ENCODE measurements at regions not wholly inside any gene's neighbourhood (a gene's known extent, or its start where the extent isn't known, plus 50 kb on each side); places are given as distances from the start of the nearest gene placed in this dataset.

- no peak for DNase-seq (ENCODE audit: low spot score)
- Histone ChIP-seq H3K4me2 (no peak overlapping the region), H3K36me3 (replicated peaks; ENCODE audit: insufficient read depth, low read depth) (no peaks in the 10 kb centered on the region), H3K27me3 (no peaks in the 10 kb centered on the region), H3K27ac (no peak overlapping the region), H2AFZ (no peak overlapping the region), H3K79me2 (no peaks in the 10 kb centered on the region), H3K4me3 (no peak overlapping the region), H3K9me2 (replicated peaks; ENCODE audit: insufficient read depth) (no peaks in the 10 kb centered on the region), H3K4me1 (ENCODE audit: insufficient read depth) (peaks cover 17% of the 10 kb centered on the region), H3K9me3 (ENCODE audit: low read depth) (no peaks in the 10 kb centered on the region), H4K20me1 (ENCODE audit: insufficient read depth, poor library complexity, severe bottlenecking) (no peaks in the 10 kb centered on the region)
- 72% methylated on average over 9 of the region's 9 CpGs for WGBS (ENCODE audit: low lambda C conversion rate, missing lambda C conversion rate)
- no peak for TF ChIP-seq CTCF (IDR thresholded peaks at IDR 0.05; ENCODE audit: poor library complexity)
- no peak for TF ChIP-seq EZH2phosphoT487 (IDR thresholded peaks at IDR 0.05; ENCODE audit: low read depth, severe bottlenecking, unreplicated experiment)
- no peak for TF ChIP-seq EZH2 (IDR thresholded peaks at IDR 0.05; ENCODE audit: borderline replicate concordance)
Observed at GRCh38 chr2:236684504-236685256, 115.1 kb downstream of the ACKR3 start.

- peaks cover 12% of the 10 kb centered on the region for H3K4me1 ChIP-seq (ENCODE audit: insufficient read depth)
- H3K9me2 ChIP-seq (replicated peaks; ENCODE audit: insufficient read depth) = no peaks in the 10 kb centered on the region
- no peak overlapping the region for H2AFZ ChIP-seq
- DNase-seq (ENCODE audit: low spot score) = no peak
- no peaks in the 10 kb centered on the region for H3K9me3 ChIP-seq (ENCODE audit: low read depth)
- 96% methylated on average over 1 of the region's 1 CpG for WGBS (ENCODE audit: low lambda C conversion rate, missing lambda C conversion rate)
- no peak overlapping the region for H3K4me3 ChIP-seq
- H3K79me2 ChIP-seq = no peaks in the 10 kb centered on the region
- TF ChIP-seq EZH2 (IDR thresholded peaks at IDR 0.05; ENCODE audit: borderline replicate concordance) (no peak), CTCF (IDR thresholded peaks at IDR 0.05; ENCODE audit: poor library complexity) (no peak), EZH2phosphoT487 (IDR thresholded peaks at IDR 0.05; ENCODE audit: low read depth, severe bottlenecking, unreplicated experiment) (no peak)
- no peaks in the 10 kb centered on the region for H3K36me3 ChIP-seq (replicated peaks; ENCODE audit: insufficient read depth, low read depth)
- no peak overlapping the region for H3K4me2 ChIP-seq
- no peaks in the 10 kb centered on the region for H4K20me1 ChIP-seq (ENCODE audit: insufficient read depth, poor library complexity, severe bottlenecking)
- H3K27me3 ChIP-seq = no peaks in the 10 kb centered on the region
- no peak overlapping the region for H3K27ac ChIP-seq
Observed at GRCh38 chr2:236685361-236685760, 115.7 kb downstream of the ACKR3 start.

- peaks cover 7% of the 10 kb centered on the region for H3K4me1 ChIP-seq (ENCODE audit: insufficient read depth)
- no peak overlapping the region for H3K27ac ChIP-seq
- no peaks in the 10 kb centered on the region for H3K9me2 ChIP-seq (replicated peaks; ENCODE audit: insufficient read depth)
- no peaks in the 10 kb centered on the region for H3K9me3 ChIP-seq (ENCODE audit: low read depth)
- no peak overlapping the region for H3K4me2 ChIP-seq
- H3K36me3 ChIP-seq (replicated peaks; ENCODE audit: insufficient read depth, low read depth) = no peaks in the 10 kb centered on the region
- TF ChIP-seq CTCF (IDR thresholded peaks at IDR 0.05; ENCODE audit: poor library complexity) (no peak), EZH2 (IDR thresholded peaks at IDR 0.05; ENCODE audit: borderline replicate concordance) (no peak), EZH2phosphoT487 (IDR thresholded peaks at IDR 0.05; ENCODE audit: low read depth, severe bottlenecking, unreplicated experiment) (no peak)
- WGBS (ENCODE audit: low lambda C conversion rate, missing lambda C conversion rate) = 91% methylated on average over 10 of the region's 11 CpGs
- H3K79me2 ChIP-seq = no peaks in the 10 kb centered on the region
- no peak for DNase-seq (ENCODE audit: low spot score)
- no peak overlapping the region for H2AFZ ChIP-seq
- no peaks in the 10 kb centered on the region for H3K27me3 ChIP-seq
- no peaks in the 10 kb centered on the region for H4K20me1 ChIP-seq (ENCODE audit: insufficient read depth, poor library complexity, severe bottlenecking)
- no peak overlapping the region for H3K4me3 ChIP-seq
Observed at GRCh38 chr2:236685979-236686520, 116.4 kb downstream of the ACKR3 start.
